ENCODE measurements at regions not wholly inside any gene's neighbourhood (a gene's known extent, or its start where the extent isn't known, plus 50 kb on each side); places are given as distances from the start of the nearest gene placed in this dataset.

GRCh38 chr6:88376768-88377387 lies 210.7 kb upstream of the CNR1 start:
- Histone ChIP-seq H3K36me3 (no peaks in the 10 kb centered on the region), H3K4me1 (peaks cover 32% of the 10 kb centered on the region), H3K27ac (no peak overlapping the region), H2AFZ (replicated peaks) (no peak overlapping the region), H3F3A (ENCODE audit: low read depth) (no peaks in the 10 kb centered on the region), H3K9ac (no peak overlapping the region), H3K4me3 (no peak overlapping the region), H3K79me2 (ENCODE audit: low read depth) (no peaks in the 10 kb centered on the region), H4K20me1 (ENCODE audit: low read depth) (no peaks in the 10 kb centered on the region), H3K4me2 (no peak overlapping the region), H3K9me3 (ENCODE audit: low read depth) (no peaks in the 10 kb centered on the region), H3K27me3 (no peaks in the 10 kb centered on the region)
- Mint-ChIP-seq H3K27ac (no peak overlapping the region), H3K27me3 (ENCODE audit: insufficient read depth, low read depth) (peaks cover 4% of the 10 kb centered on the region), H3K9me3 (no peaks in the 10 kb centered on the region), H3K4me3 (no peak overlapping the region), H3K36me3 (no peaks in the 10 kb centered on the region), H3K4me1 (peaks cover 54% of the 10 kb centered on the region)
- DNase-seq (ENCODE audit: low spot score): no peak
- TF ChIP-seq EZH2phosphoT487 (IDR thresholded peaks at IDR 0.05) (no peak), EZH2 (IDR thresholded peaks at IDR 0.05) (no peak), CTCF (IDR thresholded peaks at IDR 0.05) (no peak)

GRCh38 chr6:88376197-88376596 lies 210.1 kb upstream of the CNR1 start:
- H3K36me3 Mint-ChIP-seq: no peaks in the 10 kb centered on the region
- Histone ChIP-seq H3K36me3 (no peaks in the 10 kb centered on the region), H3K9ac (no peak overlapping the region), H4K20me1 (ENCODE audit: low read depth) (no peaks in the 10 kb centered on the region), H2AFZ (replicated peaks) (no peak overlapping the region), H3K4me3 (no peak overlapping the region), H3F3A (ENCODE audit: low read depth) (no peaks in the 10 kb centered on the region), H3K27me3 (no peaks in the 10 kb centered on the region), H3K27ac (no peak overlapping the region), H3K79me2 (ENCODE audit: low read depth) (no peaks in the 10 kb centered on the region), H3K4me1 (peaks cover 30% of the 10 kb centered on the region), H3K4me2 (no peak overlapping the region), H3K9me3 (ENCODE audit: low read depth) (no peaks in the 10 kb centered on the region)
- no peak overlapping the region for H3K4me3 Mint-ChIP-seq
- peaks cover 51% of the 10 kb centered on the region for H3K4me1 Mint-ChIP-seq
- H3K27me3 Mint-ChIP-seq (ENCODE audit: insufficient read depth, low read depth): peaks cover 4% of the 10 kb centered on the region
- no peaks in the 10 kb centered on the region for H3K9me3 Mint-ChIP-seq
- TF ChIP-seq EZH2phosphoT487 (IDR thresholded peaks at IDR 0.05) (no peak), CTCF (IDR thresholded peaks at IDR 0.05) (no peak), EZH2 (IDR thresholded peaks at IDR 0.05) (no peak)
- H3K27ac Mint-ChIP-seq: no peak overlapping the region
- DNase-seq (ENCODE audit: low spot score): no peak

DNA sequence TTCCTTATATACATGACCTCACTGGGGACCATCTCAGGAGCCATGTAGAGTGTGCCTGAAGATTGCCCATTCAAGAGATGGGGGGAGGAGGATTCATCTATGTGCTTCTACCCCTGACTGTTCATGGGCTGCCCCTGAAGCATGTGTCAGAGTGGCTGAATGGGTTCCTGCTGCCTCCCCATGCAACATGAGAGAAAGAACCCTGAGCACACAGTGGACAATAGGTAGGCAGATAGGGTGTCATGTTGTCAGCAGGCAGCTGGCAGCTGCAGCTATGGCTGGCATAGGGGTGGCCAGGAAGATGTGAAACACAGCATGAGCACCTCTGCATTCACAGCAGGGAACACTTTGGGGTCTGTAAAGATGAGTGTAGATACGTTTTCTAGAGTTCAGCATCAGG lies 208.4 kb upstream of the CNR1 start:
- no peak overlapping the region for H3K4me3 Mint-ChIP-seq
- Histone ChIP-seq H4K20me1 (ENCODE audit: low read depth) (no peaks in the 10 kb centered on the region), H3K4me1 (peaks cover 13% of the 10 kb centered on the region), H3F3A (ENCODE audit: low read depth) (no peaks in the 10 kb centered on the region), H3K9me3 (ENCODE audit: low read depth) (no peaks in the 10 kb centered on the region), H3K4me3 (no peak overlapping the region), H3K79me2 (ENCODE audit: low read depth) (no peaks in the 10 kb centered on the region), H3K36me3 (no peaks in the 10 kb centered on the region), H3K4me2 (no peak overlapping the region), H2AFZ (replicated peaks) (no peak overlapping the region), H3K27ac (no peak overlapping the region), H3K27me3 (no peaks in the 10 kb centered on the region), H3K9ac (no peak overlapping the region)
- H3K9me3 Mint-ChIP-seq: no peaks in the 10 kb centered on the region
- H3K4me1 Mint-ChIP-seq: peaks cover 35% of the 10 kb centered on the region
- H3K36me3 Mint-ChIP-seq: no peaks in the 10 kb centered on the region
- no peak for TF ChIP-seq EZH2phosphoT487 (IDR thresholded peaks at IDR 0.05)
- no peak for TF ChIP-seq CTCF (IDR thresholded peaks at IDR 0.05)
- TF ChIP-seq EZH2 (IDR thresholded peaks at IDR 0.05): no peak
- DNase-seq (ENCODE audit: low spot score): no peak
- H3K27me3 Mint-ChIP-seq (ENCODE audit: insufficient read depth, low read depth): no peaks in the 10 kb centered on the region
- H3K27ac Mint-ChIP-seq: no peak overlapping the region

Data from neural progenitor cell (in vitro differentiated cells).